ENCODE measurements at regions not wholly inside any gene's neighbourhood (a gene's known extent, or its start where the extent isn't known, plus 50 kb on each side); places are given as distances from the start of the nearest gene placed in this dataset.

GRCh38 chr10:31152421-31153135, 120.9 kb upstream of the ZNF438 start:
- intact Hi-C loops (cut with micrococcal nuclease) (no loop called here), dilution Hi-C loops (cut with MboI; ENCODE audit: extremely low pct_ligation_motif_present, low sequenced_read_pairs) (no loop called here)
- H3K9me1 ChIP-seq (replicated peaks; ENCODE audit: control insufficient read depth, extremely low read depth, insufficient read depth, low read length): no peaks in the 10 kb centered on the region
- POLR2A ChIA-PET: no interaction called here
- no peak overlapping the region for H2AFZ ChIP-seq (ENCODE audit: low read depth, low read length)
- H4K20me1 ChIP-seq (replicated peaks; ENCODE audit: control insufficient read depth, extremely low read depth, insufficient read depth, low read length): no peaks in the 10 kb centered on the region
- H3K27me3 ChIP-seq (ENCODE audit: control insufficient read depth in 2 of 2, insufficient read depth in 2 of 2, low read length in 2 of 2): no peaks in the 10 kb centered on the region
- H3K4me1 ChIP-seq (ENCODE audit: control insufficient read depth, extremely low read depth, insufficient read depth, low read length): peaks cover 8% of the 10 kb centered on the region
- no peak overlapping the region for H3K27ac ChIP-seq (ENCODE audit: insufficient read depth, low read depth, low read length)
- H3K4me2 ChIP-seq (ENCODE audit: insufficient read depth, low read length): no peak overlapping the region
- TF ChIP-seq GATA2 (IDR thresholded peaks at IDR 0.05; ENCODE audit: insufficient read depth, insufficient read length, low read depth, low read length): peak; percentile 63
- no peak for TF ChIP-seq MYC (IDR thresholded peaks at IDR 0.05; ENCODE audit: low read depth, low read length)
- no peaks in the 10 kb centered on the region for H3K9me3 ChIP-seq (replicated peaks; ENCODE audit: control insufficient read depth, insufficient read depth, low read length)
- CTCF ChIA-PET: interaction anchor here (0.6 to 1.4 kb wide), 6 partner anchors 17 to 142 kb away, joined by 3 to 5 read pairs (median 3); no protein-coding TSS in a partner anchor
- no peaks in the 10 kb centered on the region for H3K79me2 ChIP-seq (ENCODE audit: control insufficient read depth, insufficient read depth, low read length)
- DNase-seq (ENCODE audit: low read depth, low spot score) (peak; percentile 60), FAIRE-seq (no peak)
- H3K36me3 ChIP-seq (ENCODE audit: control insufficient read depth in 2 of 2, extremely low read depth in 1 of 2, insufficient read depth in 2 of 2, low read length in 2 of 2): no peaks in the 10 kb centered on the region
- no peak overlapping the region for H3K9ac ChIP-seq (replicated peaks; ENCODE audit: extremely low read depth, insufficient read depth, low read length)
- no peak overlapping the region for H3K4me3 ChIP-seq (replicated peaks in 1 of 3; ENCODE audit: insufficient read depth in 1 of 3, low read depth in 1 of 3, low read length in 3 of 3)
- BruUV-seq (replicated peaks): no TSS peak

- dilution Hi-C loops (cut with MboI; ENCODE audit: extremely low pct_ligation_motif_present, low sequenced_read_pairs) (no loop called here), intact Hi-C loops (cut with micrococcal nuclease) (no loop called here)
- DNase-seq (ENCODE audit: low read depth, low spot score): no peak
- H4K20me1 ChIP-seq (replicated peaks; ENCODE audit: control insufficient read depth, extremely low read depth, insufficient read depth, low read length): no peaks in the 10 kb centered on the region
- no peak overlapping the region for H2AFZ ChIP-seq (ENCODE audit: low read depth, low read length)
- H3K9ac ChIP-seq (replicated peaks; ENCODE audit: extremely low read depth, insufficient read depth, low read length): no peak overlapping the region
- no peak for FAIRE-seq
- H3K4me3 ChIP-seq (replicated peaks in 1 of 3; ENCODE audit: insufficient read depth in 1 of 3, low read depth in 1 of 3, low read length in 3 of 3): no peak overlapping the region
- H3K9me1 ChIP-seq (replicated peaks; ENCODE audit: control insufficient read depth, extremely low read depth, insufficient read depth, low read length): no peaks in the 10 kb centered on the region
- no peaks in the 10 kb centered on the region for H3K36me3 ChIP-seq (ENCODE audit: control insufficient read depth in 2 of 2, extremely low read depth in 1 of 2, insufficient read depth in 2 of 2, low read length in 2 of 2)
- H3K79me2 ChIP-seq (ENCODE audit: control insufficient read depth, insufficient read depth, low read length): no peaks in the 10 kb centered on the region
- ChIA-PET CTCF (interaction anchor here (1.1 to 1.4 kb wide), 2 partner anchors 45 to 89 kb away, joined by 3 to 4 read pairs; no protein-coding TSS in a partner anchor), POLR2A (no interaction called here)
- H3K4me2 ChIP-seq (ENCODE audit: insufficient read depth, low read length): no peak overlapping the region
- H3K27me3 ChIP-seq (ENCODE audit: control insufficient read depth in 2 of 2, insufficient read depth in 2 of 2, low read length in 2 of 2): no peaks in the 10 kb centered on the region
- H3K4me1 ChIP-seq (ENCODE audit: control insufficient read depth, extremely low read depth, insufficient read depth, low read length): peaks cover 8% of the 10 kb centered on the region
- no TSS peak for BruUV-seq (replicated peaks)
- H3K9me3 ChIP-seq (replicated peaks; ENCODE audit: control insufficient read depth, insufficient read depth, low read length): no peaks in the 10 kb centered on the region
- H3K27ac ChIP-seq (ENCODE audit: insufficient read depth, low read depth, low read length): no peak overlapping the region
- TF ChIP-seq CTCF (IDR thresholded peaks at IDR 0.05; ENCODE audit: extremely low read depth in 1 of 2, insufficient read depth in 1 of 2, low read depth in 1 of 2, low read length in 2 of 2): no peak
- no peak for TF ChIP-seq POLR2A (IDR thresholded peaks at IDR 0.05; ENCODE audit: low read depth, low read length)
- TF ChIP-seq JUN (IDR thresholded peaks at IDR 0.05; ENCODE audit: borderline replicate concordance, insufficient read depth, insufficient read length, low read depth): no peak
- TF ChIP-seq EZH2 (IDR thresholded peaks at IDR 0.05; ENCODE audit: borderline replicate concordance, low read depth, low read length, severe bottlenecking): no peak
- no peak for TF ChIP-seq FOS (IDR thresholded peaks at IDR 0.05; ENCODE audit: borderline replicate concordance, insufficient read depth, low read length)
- TF ChIP-seq POLR2AphosphoS5 (IDR thresholded peaks at IDR 0.05; ENCODE audit: insufficient read depth, low read depth, low read length): no peak
These were observed 121.5 kb upstream of the ZNF438 start for GRCh38 chr10:31153161-31153560.
